Common myeloid progenitor, CD34-positive (primary cell): ENCODE measurements at regions not wholly inside any gene's neighbourhood (a gene's known extent, or its start where the extent isn't known, plus 50 kb on each side); places are given as distances from the start of the nearest gene placed in this dataset.

Source experiments
- CTCF ChIA-PET: fragments of 350-600 bp; sonication (Branson Sonifier 250); formaldehyde crosslinking; loops from one replicate; lab custom pipeline; 2021; ENCODE audit warnings: antibody characterized with exemption; lab: Charles Lee
- POLR2A ChIA-PET: fragments of 350-600 bp; sonication (Branson Sonifier 250); formaldehyde crosslinking; loops from one replicate; lab custom pipeline; 2021; ENCODE audit warnings: antibody characterized with exemption; lab: Charles Lee
- DNase-seq, 3 donors: peaks; one replicate each; pipeline versions ENCODE4 v3.0.0 to v3.0.0-alpha.2; 2013
- H3K27ac ChIP-seq, 2 experiments: 1 replicate in 1 of 2; 2 replicates in 1 of 2; pipeline ENCODE4 v1.7.0; 2013; ENCODE audit warnings: inconsistent platforms in 2 of 2, low read length in 2 of 2, mild to moderate bottlenecking in 2 of 2, low read depth in 1 of 2, moderate library complexity in 1 of 2; ENCODE audit not compliant: severe bottlenecking in 2 of 2, insufficient read depth in 1 of 2, poor library complexity in 1 of 2
- H3K27me3 ChIP-seq, 5 experiments: replicated peaks in 2 of 5; 1 replicate in 3 of 5; 2 replicates in 2 of 5; pipeline versions ENCODE4 v1.6.1 to v1.7.0; 2013; ENCODE audit warnings: low read length in 4 of 5, mild to moderate bottlenecking in 2 of 5, moderate library complexity in 2 of 5, inconsistent platforms in 1 of 5; ENCODE audit not compliant: insufficient read depth in 5 of 5, control insufficient read depth in 4 of 5
- H3K36me3 ChIP-seq, 4 experiments: 1 replicate in 2 of 4; 2 replicates in 2 of 4; pipeline versions ENCODE4 v1.6.1 to v1.7.0; 2013; ENCODE audit warnings: low read length in 3 of 4, control low read depth in 1 of 4, mild to moderate bottlenecking in 1 of 4; ENCODE audit not compliant: control insufficient read depth in 4 of 4, insufficient read depth in 4 of 4
- H3K4me1 ChIP-seq, 4 experiments: 1 replicate in 3 of 4; 2 replicates in 1 of 4; pipeline versions ENCODE4 v1.6.1 to v1.7.1; 2013; ENCODE audit warnings: low read length in 3 of 4, mild to moderate bottlenecking in 3 of 4, control low read depth in 1 of 4, inconsistent platforms in 1 of 4, moderate library complexity in 1 of 4; ENCODE audit not compliant: control insufficient read depth in 4 of 4, insufficient read depth in 4 of 4; ENCODE audit errors: control extremely low read depth in 1 of 4
- H3K4me3 ChIP-seq, 7 experiments: 1 replicate in 4 of 7; 2 replicates in 3 of 7; pipeline versions ENCODE4 v1.5.1 to v1.7.0; 2013; ENCODE audit warnings: mild to moderate bottlenecking in 7 of 7, low read length in 6 of 7, moderate library complexity in 6 of 7, inconsistent platforms in 2 of 7, low read depth in 2 of 7, control low read depth in 1 of 7; ENCODE audit not compliant: insufficient read depth in 4 of 7, control insufficient read depth in 1 of 7; ENCODE audit errors: extremely low read depth in 1 of 7
- H3K9me3 ChIP-seq, 5 experiments: 1 replicate in 4 of 5; 2 replicates in 1 of 5; pipeline versions ENCODE4 v1.6.1 to v1.7.1; 2013; ENCODE audit warnings: low read length in 4 of 5, mild to moderate bottlenecking in 2 of 5, inconsistent platforms in 1 of 5, low read depth in 1 of 5, moderate library complexity in 1 of 5; ENCODE audit not compliant: control insufficient read depth in 4 of 5, insufficient read depth in 2 of 5; ENCODE audit errors: control extremely low read depth in 1 of 5
- WGBS: methylation state at CpG from one replicate; pipeline ENCODE4 v1.1.5; 2013; ENCODE audit not compliant: insufficient coverage; 5-methylcytosine and 5-hydroxymethylcytosine counted together

GRCh38 chr9:80946496-80947170 is 742.7 kb downstream of the TLE1 start:
- no peak overlapping the region for H3K27ac ChIP-seq
- WGBS, result no CpG with 5 or more reads among the region's 1 CpG
- ChIA-PET POLR2A (no interaction called here), CTCF (no interaction called here)
- H3K9me3 ChIP-seq, result no peaks in the 10 kb centered on the region
- no peak for DNase-seq
- no peaks in the 10 kb centered on the region for H3K4me1 ChIP-seq
- no peak overlapping the region for H3K4me3 ChIP-seq
- no peaks in the 10 kb centered on the region for H3K36me3 ChIP-seq
- H3K27me3 ChIP-seq, result no peaks in the 10 kb centered on the region

- no peak for DNase-seq
- ChIA-PET POLR2A (no interaction called here), CTCF (no interaction called here)
- 86% methylated on average over 2 of the region's 2 CpGs for WGBS
- no peaks in the 10 kb centered on the region for H3K27me3 ChIP-seq
- no peaks in the 10 kb centered on the region for H3K4me1 ChIP-seq
- H3K4me3 ChIP-seq, result no peak overlapping the region
- no peak overlapping the region for H3K27ac ChIP-seq
- H3K36me3 ChIP-seq, result no peaks in the 10 kb centered on the region
- H3K9me3 ChIP-seq, result no peaks in the 10 kb centered on the region
Measured at GRCh38 chr9:80945436-80945835, 743.9 kb downstream of the TLE1 start.

- Histone ChIP-seq H3K4me1 (no peaks in the 10 kb centered on the region), H3K9me3 (no peaks in the 10 kb centered on the region), H3K27me3 (no peaks in the 10 kb centered on the region), H3K36me3 (no peaks in the 10 kb centered on the region), H3K27ac (no peak overlapping the region), H3K4me3 (no peak overlapping the region)
- WGBS, result no CpG with 5 or more reads among the region's 1 CpG
- no peak for DNase-seq
- ChIA-PET POLR2A (no interaction called here), CTCF (no interaction called here)
Measured at GRCh38 chr9:80937645-80938044, 751.7 kb downstream of the TLE1 start.

- ChIA-PET POLR2A (no interaction called here), CTCF (no interaction called here)
- Histone ChIP-seq H3K4me3 (no peak overlapping the region), H3K9me3 (no peaks in the 10 kb centered on the region), H3K27ac (no peak overlapping the region), H3K27me3 (no peaks in the 10 kb centered on the region), H3K4me1 (no peaks in the 10 kb centered on the region), H3K36me3 (no peaks in the 10 kb centered on the region)
- no peak for DNase-seq
- 100% methylated on average over 3 of the region's 3 CpGs for WGBS
Measured at GRCh38 chr9:80934095-80934494, 755.3 kb downstream of the TLE1 start.

- H3K27me3 ChIP-seq, result no peaks in the 10 kb centered on the region
- POLR2A ChIA-PET, result no interaction called here
- no peak overlapping the region for H3K4me3 ChIP-seq
- H3K27ac ChIP-seq, result no peak overlapping the region
- CTCF ChIA-PET, result no interaction called here
- no peaks in the 10 kb centered on the region for H3K4me1 ChIP-seq
- DNase-seq, result no peak
- 96% methylated on average over 4 of the region's 7 CpGs for WGBS
- H3K36me3 ChIP-seq, result no peaks in the 10 kb centered on the region
- H3K9me3 ChIP-seq, result no peaks in the 10 kb centered on the region
Measured at GRCh38 chr9:80932947-80933780, 756.2 kb downstream of the TLE1 start.

- CTCF ChIA-PET, result no interaction called here
- no peak for DNase-seq
- no CpG with 5 or more reads among the region's 3 CpGs for WGBS
- no peak overlapping the region for H3K4me3 ChIP-seq
- H3K9me3 ChIP-seq, result no peaks in the 10 kb centered on the region
- POLR2A ChIA-PET, result no interaction called here
- no peak overlapping the region for H3K27ac ChIP-seq
- H3K36me3 ChIP-seq, result no peaks in the 10 kb centered on the region
- H3K4me1 ChIP-seq, result no peaks in the 10 kb centered on the region
- H3K27me3 ChIP-seq, result no peaks in the 10 kb centered on the region
Measured at GRCh38 chr9:80932181-80932580, 757.2 kb downstream of the TLE1 start.

- Histone ChIP-seq H3K4me1 (no peaks in the 10 kb centered on the region), H3K27ac (no peak overlapping the region), H3K4me3 (no peak overlapping the region), H3K27me3 (no peaks in the 10 kb centered on the region), H3K9me3 (no peaks in the 10 kb centered on the region), H3K36me3 (no peaks in the 10 kb centered on the region)
- WGBS, result 79% methylated on average over 2 of the region's 3 CpGs
- DNase-seq, result no peak
- ChIA-PET CTCF (no interaction called here), POLR2A (no interaction called here)
Measured at GRCh38 chr9:80931163-80931562, 758.2 kb downstream of the TLE1 start.
